Muscle of back (tissue), 3 donors: ENCODE measurements at regions not wholly inside any gene's neighbourhood (a gene's known extent, or its start where the extent isn't known, plus 50 kb on each side); places are given as distances from the start of the nearest gene placed in this dataset.
"Not testable (repeated sequence)": the region's sequence is repeated elsewhere in the genome, so short reads cannot be mapped to it uniquely, and the experiment has no call there.

Experiments
- DNase-seq, 3 donors: peaks; one replicate each; pipeline versions ENCODE4 v3.0.0 to v3.0.0-alpha.2; 2013

DNA sequence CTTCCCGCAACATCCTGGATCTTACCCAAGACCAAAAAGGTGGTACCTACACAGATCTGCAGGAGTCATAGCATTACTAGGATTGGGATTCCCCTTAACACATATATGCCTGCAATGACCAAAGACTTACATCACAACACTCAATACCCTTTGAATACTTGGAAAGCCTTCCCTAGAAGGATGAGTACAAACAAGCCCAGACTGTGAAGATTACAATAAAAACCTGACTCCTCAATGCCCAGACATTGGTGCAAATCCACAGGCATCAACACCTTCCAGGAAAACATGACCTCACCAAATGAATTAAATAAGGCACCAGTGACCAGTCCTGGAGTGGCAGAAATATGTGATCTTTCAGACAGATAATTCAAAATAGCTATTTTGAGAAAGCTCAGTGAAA lies 326.8 kb downstream of the TBL1XR1 start:
- no peak for DNase-seq

GRCh38 chr3:176867681-176868663 lies 329.3 kb downstream of the TBL1XR1 start:
- DNase-seq = peak; percentile 16 to 45 (median 37)

DNA sequence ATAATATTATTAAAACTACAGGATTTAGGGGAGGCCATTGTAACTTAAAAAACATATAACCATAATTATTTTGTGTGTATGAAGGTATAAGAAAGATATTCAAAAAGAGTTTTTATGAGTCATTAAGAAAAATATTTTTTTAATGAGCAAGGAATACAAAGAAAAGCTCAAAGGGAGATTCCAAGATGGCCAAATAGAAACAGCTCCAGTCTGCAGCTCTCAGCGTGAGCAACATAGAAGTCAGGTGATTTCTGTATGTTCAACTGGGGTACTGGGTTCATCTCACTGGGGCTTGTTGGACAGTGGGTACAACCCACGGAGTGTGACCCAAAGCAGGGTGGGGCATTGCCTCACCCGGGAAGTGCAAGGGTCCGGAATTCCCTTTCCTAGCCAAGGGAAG lies 336.1 kb downstream of the TBL1XR1 start:
- no peak for DNase-seq

DNA sequence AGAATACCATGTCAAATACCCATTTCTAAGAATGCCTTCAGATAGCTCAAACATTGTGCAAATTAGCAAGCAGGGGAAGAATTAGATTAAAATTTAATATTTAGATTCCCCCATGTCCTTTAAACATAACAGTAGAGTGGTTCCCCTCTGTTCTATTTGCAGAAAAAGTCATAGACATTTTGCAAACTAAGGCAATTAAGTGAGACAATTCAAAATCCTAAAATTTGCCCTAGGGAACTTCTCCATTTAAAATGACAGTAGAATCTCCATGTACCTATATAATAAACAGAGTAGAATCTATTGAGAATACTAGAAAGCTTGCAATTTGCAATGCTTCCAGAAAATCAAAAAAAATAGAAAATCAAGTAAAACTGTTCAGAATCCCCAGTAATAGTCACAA lies 340.6 kb downstream of the TBL1XR1 start:
- DNase-seq = no peak

DNA sequence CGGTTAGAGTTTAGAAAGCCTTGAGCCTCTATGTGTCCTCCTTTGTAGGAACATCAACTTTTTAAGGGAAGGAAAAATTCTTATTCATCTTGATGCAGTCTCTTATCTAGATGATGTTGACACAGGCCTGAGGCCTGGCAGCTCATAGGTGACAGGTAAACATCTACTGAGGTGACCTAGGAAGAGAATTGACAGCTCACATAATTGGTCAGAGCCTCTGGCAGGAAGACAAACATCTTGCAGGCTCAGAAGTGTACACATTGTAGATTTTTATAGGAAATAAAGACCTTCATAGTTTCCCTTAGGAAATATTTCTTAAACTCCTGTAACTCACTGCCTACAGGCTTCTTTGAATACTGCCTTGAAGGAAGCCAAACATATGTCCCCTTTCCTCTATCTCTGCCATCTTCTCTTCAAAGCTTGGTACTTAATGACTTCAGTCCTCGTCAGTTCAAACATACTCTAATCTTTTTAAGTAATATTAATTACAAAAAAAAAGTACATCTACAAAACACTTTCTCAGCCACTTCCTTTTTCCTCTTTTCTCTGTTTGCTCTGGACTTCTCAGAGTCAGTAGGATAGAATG lies 341.3 kb downstream of the TBL1XR1 start:
- no peak for DNase-seq

DNA sequence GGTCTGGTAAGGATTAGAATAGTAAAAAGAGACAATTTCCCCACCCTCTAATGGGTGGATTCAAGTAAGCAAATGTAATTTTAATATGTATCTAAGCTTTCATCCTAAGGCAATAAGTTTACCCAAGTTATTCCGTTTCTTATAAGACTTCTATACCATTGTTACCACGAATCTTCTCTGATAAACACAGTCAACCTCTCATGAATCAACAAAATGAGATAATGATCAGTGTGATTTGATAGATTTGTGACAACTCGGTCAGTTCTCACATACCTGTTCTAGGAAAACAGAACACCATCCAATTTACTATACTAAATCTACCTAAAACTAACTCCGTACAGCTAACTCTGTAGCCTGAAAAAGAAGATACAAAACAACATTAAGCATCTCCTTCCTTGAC lies 342.1 kb downstream of the TBL1XR1 start:
- DNase-seq = no peak

DNA sequence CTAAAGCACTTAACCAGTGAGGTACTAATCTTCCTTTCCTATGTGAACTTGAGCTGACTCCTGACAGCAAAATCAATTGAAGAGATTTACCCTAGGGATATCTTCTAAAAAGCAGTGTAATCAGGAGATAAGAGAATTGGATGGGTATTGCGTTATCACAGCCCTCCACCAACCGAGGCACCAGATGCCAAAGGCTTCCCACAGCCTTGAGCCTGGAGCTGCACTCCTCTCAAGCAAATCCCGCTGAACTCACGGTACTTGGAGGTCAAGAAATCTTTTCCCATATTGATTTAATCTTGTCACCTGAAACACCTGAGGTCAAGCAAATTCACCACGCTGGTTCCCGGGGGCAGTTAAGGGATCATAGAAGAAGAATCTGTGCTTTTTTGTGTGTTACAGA lies 346.8 kb downstream of the TBL1XR1 start:
- DNase-seq = no peak

GRCh38 chr3:176848431-176849214 lies 348.7 kb downstream of the TBL1XR1 start:
- DNase-seq = no peak

DNA sequence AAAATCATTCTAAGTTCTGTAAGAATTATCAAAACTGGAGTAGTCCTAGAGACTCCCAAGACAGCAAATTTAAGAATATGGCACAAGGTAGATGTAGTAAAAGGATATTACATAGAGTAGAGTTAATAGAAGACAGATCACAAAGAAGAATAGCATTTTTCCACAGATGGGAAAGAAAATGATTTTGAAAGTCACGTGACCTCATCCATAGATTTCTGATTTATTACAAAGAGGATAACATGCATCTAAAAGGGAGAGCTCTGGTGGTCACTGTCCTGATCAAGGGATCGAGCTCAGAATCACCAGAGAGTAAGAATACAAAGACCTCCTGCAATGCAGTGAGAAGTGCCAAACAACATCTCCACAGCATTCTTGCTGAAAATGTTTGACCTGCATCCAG lies 354.4 kb downstream of the TBL1XR1 start:
- DNase-seq = no peak

GRCh38 chr3:176840641-176841286 lies 356.5 kb downstream of the TBL1XR1 start:
- DNase-seq = peak; percentile 43 to 63 (median 47)

DNA sequence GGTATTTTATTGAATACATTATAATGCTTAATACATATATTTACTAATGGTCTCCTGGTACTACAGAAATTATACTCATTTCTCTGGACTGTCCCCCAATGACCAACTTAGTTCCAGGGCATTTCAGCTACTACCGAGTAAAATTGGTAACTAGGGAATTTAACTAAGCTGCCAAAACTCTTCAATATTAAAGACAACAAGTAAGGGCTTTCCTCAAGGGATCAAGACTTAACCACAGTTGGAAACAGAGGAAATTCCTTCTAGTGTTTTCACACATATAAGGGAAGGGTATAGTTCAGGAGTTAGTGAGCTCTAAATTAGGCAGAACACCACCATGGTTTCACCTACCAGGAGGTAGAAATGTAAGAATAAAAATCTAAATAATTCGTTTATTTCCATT lies 357.4 kb downstream of the TBL1XR1 start:
- DNase-seq = peak in 1 of 3 donors; percentile 6

- DNase-seq = no peak
These were observed 357.8 kb downstream of the TBL1XR1 start for GRCh38 chr3:176839466-176839865.

GRCh38 chr3:176827244-176827643 lies 370.0 kb downstream of the TBL1XR1 start:
- DNase-seq = not testable (repeated sequence)

DNA sequence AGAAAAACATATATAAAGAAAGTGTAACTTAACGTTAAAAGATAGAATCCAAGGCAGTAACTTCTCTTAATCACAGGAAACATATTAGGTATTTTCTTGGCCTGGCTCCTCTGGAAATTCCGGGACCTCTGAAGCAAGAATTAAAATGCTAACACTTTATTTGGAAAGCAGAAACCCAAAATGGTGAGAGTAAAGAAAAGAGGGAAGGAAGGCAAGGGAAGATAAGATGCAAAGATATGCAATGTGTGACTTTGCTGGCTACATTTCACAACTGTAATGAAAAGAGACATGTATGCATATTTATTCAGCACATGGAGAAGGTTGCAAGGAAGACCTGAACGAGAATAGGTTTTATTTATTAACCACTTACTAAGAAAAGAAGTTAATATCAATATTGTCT lies 372.5 kb downstream of the TBL1XR1 start:
- DNase-seq = no peak

GRCh38 chr3:176820764-176821163 lies 376.5 kb downstream of the TBL1XR1 start:
- DNase-seq = no peak

DNA sequence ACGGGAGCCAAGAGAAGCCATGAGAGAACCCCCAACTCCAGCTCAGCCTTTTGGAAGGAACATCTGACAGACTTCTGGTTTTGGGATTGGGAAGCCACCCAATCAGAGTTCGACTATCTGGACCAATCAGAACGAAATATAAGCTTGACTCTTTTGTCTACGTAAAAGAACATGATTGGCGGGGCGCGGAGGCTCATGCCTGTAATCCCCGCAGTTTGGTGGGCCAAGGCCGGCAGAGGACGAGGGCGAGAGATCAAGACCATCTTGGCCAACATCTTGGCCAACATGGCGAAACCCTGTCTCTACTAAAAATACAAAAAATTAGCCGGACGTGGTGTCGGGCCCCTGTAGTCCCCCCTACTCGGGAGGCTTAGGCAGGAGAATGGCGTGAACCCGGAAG lies 380.3 kb downstream of the TBL1XR1 start:
- DNase-seq = no peak

DNA sequence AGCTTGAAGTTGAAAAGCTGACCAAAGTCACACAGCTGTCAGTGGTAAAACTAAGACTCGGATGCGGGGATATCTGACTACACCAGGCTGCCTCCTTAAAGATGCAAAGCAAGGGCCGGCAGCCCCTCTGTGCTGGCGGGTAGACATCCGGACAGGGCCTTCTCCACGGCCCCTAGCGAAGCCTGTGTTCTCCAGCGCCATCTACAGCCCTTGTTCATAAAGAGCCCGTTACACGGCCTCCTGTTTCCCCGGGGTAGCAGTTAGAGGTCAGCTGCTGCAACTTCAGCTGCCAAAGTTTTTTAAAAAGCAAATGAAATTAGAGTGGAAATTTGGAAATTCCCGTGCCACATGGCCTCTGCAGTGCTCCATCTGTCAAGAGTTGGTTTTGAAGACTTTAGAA lies 383.0 kb downstream of the TBL1XR1 start:
- peak; percentile 58 to 85 (median 70) for DNase-seq

- no peak for DNase-seq
These were observed 389.3 kb downstream of the TBL1XR1 start for GRCh38 chr3:176807938-176808337.

DNA sequence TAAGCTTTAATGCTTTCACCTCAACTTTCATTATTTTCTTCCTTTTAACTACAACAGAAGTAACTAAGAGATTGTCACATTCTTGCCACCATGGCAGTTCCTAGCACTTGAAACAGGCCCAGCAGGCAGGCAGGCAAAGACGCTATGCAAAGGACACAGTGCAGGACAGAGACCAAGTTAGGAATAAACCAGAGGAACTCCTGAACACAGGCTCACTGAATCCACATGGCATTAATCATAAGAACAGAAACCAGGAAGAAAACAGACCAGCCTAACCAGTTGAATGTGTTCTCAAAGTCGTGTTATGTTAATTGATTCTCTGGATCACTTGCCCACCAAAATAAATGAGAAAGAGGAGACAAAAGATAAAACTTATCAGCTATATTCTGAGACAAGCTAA lies 397.6 kb downstream of the TBL1XR1 start:
- DNase-seq = no peak

DNA sequence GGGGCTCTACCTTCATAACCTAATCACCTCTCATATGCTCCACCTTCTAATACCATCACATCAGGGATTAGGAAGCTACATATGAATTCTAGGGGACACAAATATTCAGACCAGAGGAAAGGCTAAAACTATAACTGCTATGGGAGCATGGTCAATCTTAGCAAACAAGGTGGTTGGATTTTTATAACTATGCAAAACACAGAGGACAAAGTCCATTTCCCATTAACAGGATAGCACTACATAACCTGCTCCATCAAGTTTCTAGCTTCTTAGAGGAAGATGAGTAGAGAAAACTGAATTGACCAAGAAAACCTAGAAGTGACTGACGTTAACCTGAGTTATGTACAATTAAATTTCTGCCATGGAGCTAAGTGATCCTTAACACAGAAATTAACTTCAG lies 398.6 kb downstream of the TBL1XR1 start:
- DNase-seq = no peak

DNA sequence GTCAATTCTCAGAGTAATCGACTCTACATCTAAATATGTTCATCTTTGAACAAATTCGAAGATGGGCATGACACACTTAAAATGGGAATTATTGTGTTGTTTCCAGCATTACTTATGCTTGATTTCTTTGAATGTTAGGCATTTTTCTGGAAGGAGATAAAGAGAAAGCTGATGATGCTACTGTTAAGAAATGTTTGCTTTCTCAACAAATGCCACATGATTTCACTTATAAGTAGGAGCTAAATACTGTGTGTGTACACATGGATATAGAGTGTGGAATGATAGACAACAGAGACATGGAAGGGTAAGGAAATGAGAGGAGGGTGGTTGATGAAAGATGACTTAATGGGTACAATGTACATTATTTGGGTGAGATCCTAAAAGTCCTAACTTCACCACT lies 400.9 kb downstream of the TBL1XR1 start:
- no peak for DNase-seq

- DNase-seq = no peak
These were observed 401.4 kb downstream of the TBL1XR1 start for GRCh38 chr3:176795891-176796290.
